ENCODE measurements at regions not wholly inside any gene's neighbourhood (a gene's known extent, or its start where the extent isn't known, plus 50 kb on each side); places are given as distances from the start of the nearest gene placed in this dataset.

- TF ChIP-seq RORB (CRISPR knock-in tag; IDR thresholded peaks at IDR 0.05), result no peak
- TF ChIP-seq, protein P1, sequence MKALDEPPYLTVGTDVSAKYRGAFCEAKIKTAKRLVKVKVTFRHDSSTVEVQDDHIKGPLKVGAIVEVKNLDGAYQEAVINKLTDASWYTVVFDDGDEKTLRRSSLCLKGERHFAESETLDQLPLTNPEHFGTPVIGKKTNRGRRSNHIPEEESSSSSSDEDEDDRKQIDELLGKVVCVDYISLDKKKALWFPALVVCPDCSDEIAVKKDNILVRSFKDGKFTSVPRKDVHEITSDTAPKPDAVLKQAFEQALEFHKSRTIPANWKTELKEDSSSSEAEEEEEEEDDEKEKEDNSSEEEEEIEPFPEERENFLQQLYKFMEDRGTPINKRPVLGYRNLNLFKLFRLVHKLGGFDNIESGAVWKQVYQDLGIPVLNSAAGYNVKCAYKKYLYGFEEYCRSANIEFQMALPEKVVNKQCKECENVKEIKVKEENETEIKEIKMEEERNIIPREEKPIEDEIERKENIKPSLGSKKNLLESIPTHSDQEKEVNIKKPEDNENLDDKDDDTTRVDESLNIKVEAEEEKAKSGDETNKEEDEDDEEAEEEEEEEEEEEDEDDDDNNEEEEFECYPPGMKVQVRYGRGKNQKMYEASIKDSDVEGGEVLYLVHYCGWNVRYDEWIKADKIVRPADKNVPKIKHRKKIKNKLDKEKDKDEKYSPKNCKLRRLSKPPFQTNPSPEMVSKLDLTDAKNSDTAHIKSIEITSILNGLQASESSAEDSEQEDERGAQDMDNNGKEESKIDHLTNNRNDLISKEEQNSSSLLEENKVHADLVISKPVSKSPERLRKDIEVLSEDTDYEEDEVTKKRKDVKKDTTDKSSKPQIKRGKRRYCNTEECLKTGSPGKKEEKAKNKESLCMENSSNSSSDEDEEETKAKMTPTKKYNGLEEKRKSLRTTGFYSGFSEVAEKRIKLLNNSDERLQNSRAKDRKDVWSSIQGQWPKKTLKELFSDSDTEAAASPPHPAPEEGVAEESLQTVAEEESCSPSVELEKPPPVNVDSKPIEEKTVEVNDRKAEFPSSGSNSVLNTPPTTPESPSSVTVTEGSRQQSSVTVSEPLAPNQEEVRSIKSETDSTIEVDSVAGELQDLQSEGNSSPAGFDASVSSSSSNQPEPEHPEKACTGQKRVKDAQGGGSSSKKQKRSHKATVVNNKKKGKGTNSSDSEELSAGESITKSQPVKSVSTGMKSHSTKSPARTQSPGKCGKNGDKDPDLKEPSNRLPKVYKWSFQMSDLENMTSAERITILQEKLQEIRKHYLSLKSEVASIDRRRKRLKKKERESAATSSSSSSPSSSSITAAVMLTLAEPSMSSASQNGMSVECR (CRISPR knock-in tag; IDR thresholded peaks at IDR 0.05; ENCODE audit: borderline replicate concordance), result no peak
Observed at GRCh38 chr3:56966104-56966503, 94.4 kb upstream of the SPATA12 start (continued).

DNA sequence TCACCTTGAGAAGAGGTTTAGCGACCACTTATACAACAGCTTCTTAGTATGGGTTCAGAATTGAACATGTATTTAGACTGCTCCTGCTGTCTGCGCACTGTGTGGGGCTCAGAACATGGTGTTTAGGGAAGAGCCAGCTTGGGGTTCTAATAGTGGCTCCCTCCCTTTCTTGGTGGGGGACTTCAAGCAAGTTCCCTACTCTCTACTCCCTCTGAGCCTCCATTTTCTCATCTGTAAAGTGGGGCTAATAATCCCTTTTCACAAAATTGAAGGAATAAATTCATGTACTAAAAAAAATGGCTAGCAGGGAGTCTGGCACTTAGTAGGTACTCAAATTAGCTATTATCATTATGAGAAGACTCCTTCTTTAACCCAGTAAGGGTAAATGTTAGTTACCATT lies 97.5 kb upstream of the SPATA12 start:
- Mint-ChIP-seq H3K27ac (no peak overlapping the region), H3K27me3 (ENCODE audit: low read depth) (no peaks in the 10 kb centered on the region; the same call in 1 of the 2 replicates), H3K9me3 (no peaks in the 10 kb centered on the region), H3K36me3 (no peaks in the 10 kb centered on the region), H3K4me1 (peaks cover 12% of the 10 kb centered on the region), H3K4me3 (no peak overlapping the region)
- ATAC-seq (no peak), DNase-seq (ENCODE audit: low spot score) (no peak)
- ChIA-PET POLR2A (no interaction called here), CTCF (interaction anchor here (1.2 kb wide), 1 partner anchor 26 kb away, joined by 4 read pairs; no protein-coding TSS in a partner anchor)
- TF ChIP-seq ZNF532 (CRISPR knock-in tag; IDR thresholded peaks at IDR 0.05; ENCODE audit: borderline replicate concordance) (no peak), FOXJ3 (CRISPR knock-in tag; IDR thresholded peaks at IDR 0.05; ENCODE audit: borderline replicate concordance) (no peak), CREM (CRISPR knock-in tag; IDR thresholded peaks at IDR 0.05) (no peak), JAZF1 (CRISPR knock-in tag; IDR thresholded peaks at IDR 0.05) (no peak)

- no peak for ATAC-seq
- Mint-ChIP-seq H3K9me3 (no peaks in the 10 kb centered on the region), H3K4me1 (peaks cover 12% of the 10 kb centered on the region), H3K36me3 (no peaks in the 10 kb centered on the region), H3K27ac (no peak overlapping the region), H3K27me3 (ENCODE audit: low read depth) (no peaks in the 10 kb centered on the region; the same call in 1 of the 2 replicates), H3K4me3 (no peak overlapping the region)
- CTCF ChIA-PET, result interaction anchor here (0.8 kb wide), 1 partner anchor 164 kb away, joined by 3 read pairs; no protein-coding TSS in a partner anchor
- POLR2A ChIA-PET, result no interaction called here
- no peak for DNase-seq (ENCODE audit: low spot score)
- TF ChIP-seq IRF2 (CRISPR knock-in tag; IDR thresholded peaks at IDR 0.05; ENCODE audit: borderline replicate concordance, low read depth), result no peak
- no peak for TF ChIP-seq SMAD4 (CRISPR knock-in tag; IDR thresholded peaks at IDR 0.05)
- TF ChIP-seq, protein P2, sequence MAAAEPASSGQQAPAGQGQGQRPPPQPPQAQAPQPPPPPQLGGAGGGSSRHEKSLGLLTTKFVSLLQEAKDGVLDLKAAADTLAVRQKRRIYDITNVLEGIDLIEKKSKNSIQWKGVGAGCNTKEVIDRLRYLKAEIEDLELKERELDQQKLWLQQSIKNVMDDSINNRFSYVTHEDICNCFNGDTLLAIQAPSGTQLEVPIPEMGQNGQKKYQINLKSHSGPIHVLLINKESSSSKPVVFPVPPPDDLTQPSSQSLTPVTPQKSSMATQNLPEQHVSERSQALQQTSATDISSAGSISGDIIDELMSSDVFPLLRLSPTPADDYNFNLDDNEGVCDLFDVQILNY (CRISPR knock-in tag; IDR thresholded peaks at IDR 0.05), result no peak
- TF ChIP-seq ZSCAN18 (CRISPR knock-in tag; IDR thresholded peaks at IDR 0.05), result no peak
- TF ChIP-seq ZNF396 (CRISPR knock-in tag; IDR thresholded peaks at IDR 0.05; ENCODE audit: borderline replicate concordance), result no peak
- no peak for TF ChIP-seq ETV6 (CRISPR knock-in tag; IDR thresholded peaks at IDR 0.05)
- TF ChIP-seq, protein P3, sequence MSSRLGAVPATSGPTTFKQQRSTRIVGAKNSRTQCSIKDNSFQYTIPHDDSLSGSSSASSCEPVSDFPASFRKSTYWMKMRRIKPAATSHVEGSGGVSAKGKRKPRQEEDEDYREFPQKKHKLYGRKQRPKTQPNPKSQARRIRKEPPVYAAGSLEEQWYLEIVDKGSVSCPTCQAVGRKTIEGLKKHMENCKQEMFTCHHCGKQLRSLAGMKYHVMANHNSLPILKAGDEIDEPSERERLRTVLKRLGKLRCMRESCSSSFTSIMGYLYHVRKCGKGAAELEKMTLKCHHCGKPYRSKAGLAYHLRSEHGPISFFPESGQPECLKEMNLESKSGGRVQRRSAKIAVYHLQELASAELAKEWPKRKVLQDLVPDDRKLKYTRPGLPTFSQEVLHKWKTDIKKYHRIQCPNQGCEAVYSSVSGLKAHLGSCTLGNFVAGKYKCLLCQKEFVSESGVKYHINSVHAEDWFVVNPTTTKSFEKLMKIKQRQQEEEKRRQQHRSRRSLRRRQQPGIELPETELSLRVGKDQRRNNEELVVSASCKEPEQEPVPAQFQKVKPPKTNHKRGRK (CRISPR knock-in tag; IDR thresholded peaks at IDR 0.05; ENCODE audit: borderline replicate concordance), result no peak
- TF ChIP-seq TCF7 (CRISPR knock-in tag; IDR thresholded peaks at IDR 0.05; ENCODE audit: low read depth), result no peak
- TF ChIP-seq RELA (CRISPR knock-in tag; IDR thresholded peaks at IDR 0.05; ENCODE audit: borderline replicate concordance), result no peak
- TF ChIP-seq PREB (CRISPR knock-in tag; IDR thresholded peaks at IDR 0.05; ENCODE audit: borderline replicate concordance), result no peak
- no peak for TF ChIP-seq GTF2I (CRISPR knock-in tag; conservative IDR thresholded peaks at IDR 0.05)
- no peak for TF ChIP-seq JUN (CRISPR knock-in tag; IDR thresholded peaks at IDR 0.05)
- TF ChIP-seq, protein P4, sequence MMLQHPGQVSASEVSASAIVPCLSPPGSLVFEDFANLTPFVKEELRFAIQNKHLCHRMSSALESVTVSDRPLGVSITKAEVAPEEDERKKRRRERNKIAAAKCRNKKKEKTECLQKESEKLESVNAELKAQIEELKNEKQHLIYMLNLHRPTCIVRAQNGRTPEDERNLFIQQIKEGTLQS (CRISPR knock-in tag; conservative IDR thresholded peaks at IDR 0.05), result no peak
Observed at GRCh38 chr3:56962206-56962605, 98.3 kb upstream of the SPATA12 start.
